NCI-H2171 treated with DMSO at 0.1 percent for 48 hours (cell line): ENCODE measurements at regions not wholly inside any gene's neighbourhood (a gene's known extent, or its start where the extent isn't known, plus 50 kb on each side); places are given as distances from the start of the nearest gene placed in this dataset.

Experiments used
- DNase-seq: peaks from one replicate; lab custom pipeline; 2025; lab: John Stamatoyannopoulos, UW

GRCh38 chr20:52261792-52262191, 70.2 kb upstream of the ZFP64 start:
- DNase-seq, result no peak

- DNase-seq, result no peak
Measured at GRCh38 chr20:52259295-52259694, 67.7 kb upstream of the ZFP64 start.

GRCh38 chr20:52256454-52256853, 64.9 kb upstream of the ZFP64 start:
- DNase-seq, result no peak

GRCh38 chr20:52252664-52253063, 61.1 kb upstream of the ZFP64 start:
- no peak for DNase-seq

- DNase-seq, result no peak
Measured at GRCh38 chr20:52251827-52252226, 60.2 kb upstream of the ZFP64 start.

- no peak for DNase-seq
Measured at GRCh38 chr20:52251136-52251700, 59.6 kb upstream of the ZFP64 start.

- no peak for DNase-seq
Measured at GRCh38 chr20:52247548-52247947, 56.0 kb upstream of the ZFP64 start.

GRCh38 chr20:52246366-52246765, 54.8 kb upstream of the ZFP64 start:
- no peak for DNase-seq

- no peak for DNase-seq
Measured at GRCh38 chr20:52244702-52245101, 53.1 kb upstream of the ZFP64 start.

GRCh38 chr20:52242237-52243230, 51.0 kb upstream of the ZFP64 start:
- DNase-seq, result peak; percentile 51
